ENCODE measurements at regions not wholly inside any gene's neighbourhood (a gene's known extent, or its start where the extent isn't known, plus 50 kb on each side); places are given as distances from the start of the nearest gene placed in this dataset.

- no peak for TF ChIP-seq CTCF (tag by site-specific recombination; IDR thresholded peaks at IDR 0.05)
- no peak for TF ChIP-seq ZNF585B (tag by site-specific recombination; IDR thresholded peaks at IDR 0.05)
- no peak for TF ChIP-seq IKZF3 (tag by site-specific recombination; IDR thresholded peaks at IDR 0.05)
- no peak for TF ChIP-seq ATF2 (tag by site-specific recombination; IDR thresholded peaks at IDR 0.05; ENCODE audit: low read depth)
- TF ChIP-seq ZNF16 (tag by site-specific recombination; IDR thresholded peaks at IDR 0.05; ENCODE audit: low read depth), result no peak
- no peak for TF ChIP-seq MEIS1 (CRISPR knock-in tag; IDR thresholded peaks at IDR 0.05; ENCODE audit: borderline replicate concordance)
These were observed 332.2 kb upstream of the PLXNA2 start for GRCh38 chr1:208576425-208576824.
